ENCODE measurements at regions not wholly inside any gene's neighbourhood (a gene's known extent, or its start where the extent isn't known, plus 50 kb on each side); places are given as distances from the start of the nearest gene placed in this dataset.

DNA sequence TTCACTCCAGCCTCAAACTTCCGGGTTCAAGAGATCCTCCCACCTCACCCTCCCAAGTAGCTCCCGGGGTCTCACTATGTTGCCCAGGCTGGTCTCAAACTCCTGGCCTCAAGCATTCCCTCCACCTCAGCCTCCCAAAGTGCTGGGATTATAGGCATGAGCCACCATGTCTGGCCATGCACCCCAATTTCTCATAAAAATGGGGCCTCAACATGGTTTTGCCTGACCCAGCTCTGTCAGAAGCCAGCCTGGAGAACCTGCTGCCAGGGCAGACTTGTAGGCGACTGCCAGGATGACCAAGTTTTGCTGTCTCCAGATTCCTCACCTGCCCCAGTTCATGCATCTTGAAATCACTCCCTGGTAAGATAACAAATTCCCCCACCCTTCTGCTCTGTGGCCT is 82.9 kb downstream of the AIPL1 start:
- no peak for TF ChIP-seq CTCF (IDR thresholded peaks at IDR 0.05)
- TF ChIP-seq POLR2A (IDR thresholded peaks at IDR 0.05) = no peak
